Stimulated activated CD8-positive, alpha-beta memory T cell treated with anti-CD3 and anti-CD28 coated beads, Interleukin-7, amount 100 ng/mL, for 4 hours (primary cell): ENCODE measurements at regions not wholly inside any gene's neighbourhood (a gene's known extent, or its start where the extent isn't known, plus 50 kb on each side); places are given as distances from the start of the nearest gene placed in this dataset.

ENCODE experiments used
- DNase-seq, 2 donors: peaks; one replicate each; pipeline ENCODE4 v3.0.0-alpha.2; 2020; ENCODE audit warnings: low read depth in 2 of 2

GRCh38 chr15:69841113-69841828, 256.4 kb downstream of the TLE3 start:
- no peak for DNase-seq

GRCh38 chr15:69842851-69843250, 254.9 kb downstream of the TLE3 start:
- DNase-seq, result no peak

DNA sequence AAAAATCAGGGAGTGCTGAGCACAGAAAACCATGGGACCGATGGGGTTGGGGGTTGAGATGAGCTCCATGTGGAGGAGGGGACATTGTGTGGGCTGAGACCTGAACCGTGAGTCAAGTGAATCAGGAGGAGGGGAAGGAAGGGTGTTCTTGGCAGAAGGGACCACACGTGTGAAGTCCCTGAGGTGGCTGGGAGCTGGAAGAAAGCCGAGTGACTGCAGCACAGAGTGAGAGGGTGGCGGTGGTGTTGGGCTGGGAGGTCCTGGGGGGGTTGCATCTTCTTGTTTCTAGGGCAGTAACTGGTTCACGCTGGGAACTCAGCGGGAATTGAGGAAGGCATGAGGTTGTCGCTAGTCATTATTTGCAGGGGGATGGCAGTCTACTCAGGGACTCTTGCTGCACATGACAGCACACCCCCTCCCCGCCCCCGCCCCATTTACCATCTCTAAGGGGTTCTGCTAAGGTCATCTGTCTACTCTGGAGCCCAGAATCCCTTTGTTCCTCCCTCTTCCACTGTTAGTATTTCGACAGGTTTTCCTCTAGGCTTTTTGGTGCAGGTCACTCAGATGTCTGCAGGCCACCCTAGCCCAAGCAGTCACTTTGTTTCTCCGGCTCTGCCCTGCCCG, 254.3 kb downstream of the TLE3 start:
- no peak for DNase-seq

GRCh38 chr15:69843900-69844304, 253.8 kb downstream of the TLE3 start:
- DNase-seq, result no peak

- DNase-seq, result no peak
Observed at GRCh38 chr15:69845159-69845558, 252.6 kb downstream of the TLE3 start.

- DNase-seq, result no peak
Observed at GRCh38 chr15:69847625-69848024, 250.1 kb downstream of the TLE3 start.

DNA sequence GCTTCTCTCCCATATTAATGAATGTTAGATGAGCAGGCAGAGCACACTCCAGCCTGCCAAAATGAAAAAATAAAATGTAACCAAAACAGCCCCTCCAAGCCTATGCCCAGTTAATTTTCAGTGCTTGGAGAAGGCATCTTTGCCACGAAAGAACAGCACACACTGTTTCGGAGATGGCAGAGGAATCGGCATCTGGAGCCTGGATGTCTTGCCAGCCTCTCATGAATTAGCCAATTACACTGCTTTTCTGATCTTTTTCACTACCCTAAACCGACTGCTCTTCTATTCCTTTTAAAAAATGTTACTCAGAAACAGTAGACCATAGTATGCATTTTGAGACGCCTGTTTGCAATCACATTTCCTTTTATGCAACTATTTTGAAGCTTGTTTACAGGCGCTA, 249.6 kb downstream of the TLE3 start:
- DNase-seq, result no peak

DNA sequence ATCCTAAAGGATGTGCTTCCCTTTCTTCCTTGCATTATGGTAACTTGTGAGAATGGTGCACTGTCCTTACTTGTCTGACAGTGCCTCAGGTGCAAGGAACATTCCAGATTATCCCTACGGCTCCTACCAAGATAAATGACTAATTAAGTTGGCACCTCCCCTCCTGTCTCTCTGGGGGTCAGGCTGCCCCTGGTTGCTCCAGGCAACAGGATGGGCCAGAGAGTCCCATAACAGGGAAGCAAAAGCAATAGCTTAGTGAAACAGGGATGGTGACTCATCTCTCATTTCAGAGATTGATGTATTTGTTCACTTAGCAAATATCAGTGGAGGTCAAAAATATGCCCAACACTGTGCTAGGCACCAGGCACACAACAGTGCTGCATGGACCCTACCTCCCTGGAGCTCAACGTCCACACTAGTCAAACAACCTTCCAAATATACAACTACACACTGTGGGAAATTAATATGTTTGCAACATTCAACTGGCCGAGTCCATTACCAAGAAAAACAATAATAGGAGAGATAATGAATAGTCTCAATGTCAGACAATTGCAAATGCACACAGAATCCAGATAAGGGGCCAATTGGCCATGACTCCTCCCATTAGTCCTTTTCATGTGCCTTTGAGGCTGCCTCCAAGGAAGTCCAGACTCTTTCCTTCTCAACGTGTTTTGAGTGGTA, 249.0 kb downstream of the TLE3 start:
- no peak for DNase-seq

DNA sequence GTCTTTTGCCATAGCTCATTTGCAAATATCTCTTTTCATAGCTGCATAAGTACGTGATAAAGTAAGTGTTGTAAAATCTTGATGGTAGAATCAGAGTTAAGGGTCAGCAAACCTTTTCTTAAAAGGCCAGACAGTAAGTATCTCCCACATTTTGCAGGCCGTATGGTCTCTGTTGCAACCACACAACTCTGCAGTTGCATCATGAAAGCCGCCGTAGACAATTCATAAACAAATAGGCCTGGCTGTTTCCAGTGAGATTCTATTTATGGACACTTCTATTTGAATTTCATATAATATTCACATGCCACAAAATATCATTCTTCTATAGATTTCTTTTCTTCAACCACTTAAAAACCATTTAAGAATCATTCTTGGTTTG, 248.5 kb downstream of the TLE3 start:
- DNase-seq, result no peak

- no peak for DNase-seq
Observed at GRCh38 chr15:69852482-69852881, 245.2 kb downstream of the TLE3 start.

GRCh38 chr15:69852916-69853315, 244.8 kb downstream of the TLE3 start:
- no peak for DNase-seq

GRCh38 chr15:69853544-69853951, 244.2 kb downstream of the TLE3 start:
- DNase-seq, result no peak

DNA sequence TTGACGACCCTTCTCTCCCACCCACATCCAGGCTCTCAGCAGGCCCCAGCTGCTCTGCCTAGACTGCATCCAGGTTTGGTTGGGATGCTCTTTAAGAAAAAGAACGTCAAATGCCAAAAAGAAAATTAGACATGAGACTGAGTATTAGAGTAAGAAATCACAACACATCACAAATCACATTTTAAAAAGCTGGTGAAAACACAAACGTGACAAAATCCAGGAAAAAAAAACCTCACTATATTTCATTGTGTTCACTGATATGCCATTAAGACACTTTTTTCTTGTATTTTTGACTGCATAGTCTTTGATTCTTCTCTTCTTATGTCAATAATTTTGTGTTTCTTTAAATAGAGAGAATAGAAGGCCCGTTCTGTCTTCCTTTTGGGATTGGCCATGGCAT, 243.7 kb downstream of the TLE3 start:
- DNase-seq, result no peak

DNA sequence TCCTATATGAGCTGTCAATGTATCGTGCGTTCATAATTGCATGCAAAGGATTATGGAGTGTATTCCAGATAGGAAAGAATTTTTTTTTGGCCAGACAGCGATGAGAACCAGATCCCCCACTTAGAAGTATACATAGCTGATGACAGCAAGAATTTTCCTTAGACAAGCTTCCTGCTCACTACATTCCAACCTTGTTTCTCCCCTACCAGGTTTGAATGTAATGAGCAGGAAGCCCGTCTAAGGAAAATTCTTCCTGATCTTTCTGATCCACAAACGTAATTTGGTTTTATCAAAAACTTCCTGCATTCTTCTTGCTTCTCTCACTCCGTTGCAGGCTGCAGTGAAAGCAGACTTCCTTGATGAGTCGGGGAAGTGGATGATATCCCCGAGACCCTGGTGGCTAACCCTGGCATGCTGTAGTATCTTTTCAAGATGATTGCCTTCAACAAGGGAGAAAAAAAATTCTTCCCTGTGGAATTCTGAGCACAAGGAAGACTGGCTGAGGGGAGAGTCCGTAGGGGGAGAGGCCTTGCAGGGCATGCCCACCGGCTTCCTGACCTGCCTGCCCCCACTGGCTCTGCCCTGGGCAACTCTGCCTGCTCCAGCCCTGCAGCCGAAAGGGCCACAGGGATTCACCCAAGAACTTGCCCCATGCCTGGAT, 243.1 kb downstream of the TLE3 start:
- no peak for DNase-seq

DNA sequence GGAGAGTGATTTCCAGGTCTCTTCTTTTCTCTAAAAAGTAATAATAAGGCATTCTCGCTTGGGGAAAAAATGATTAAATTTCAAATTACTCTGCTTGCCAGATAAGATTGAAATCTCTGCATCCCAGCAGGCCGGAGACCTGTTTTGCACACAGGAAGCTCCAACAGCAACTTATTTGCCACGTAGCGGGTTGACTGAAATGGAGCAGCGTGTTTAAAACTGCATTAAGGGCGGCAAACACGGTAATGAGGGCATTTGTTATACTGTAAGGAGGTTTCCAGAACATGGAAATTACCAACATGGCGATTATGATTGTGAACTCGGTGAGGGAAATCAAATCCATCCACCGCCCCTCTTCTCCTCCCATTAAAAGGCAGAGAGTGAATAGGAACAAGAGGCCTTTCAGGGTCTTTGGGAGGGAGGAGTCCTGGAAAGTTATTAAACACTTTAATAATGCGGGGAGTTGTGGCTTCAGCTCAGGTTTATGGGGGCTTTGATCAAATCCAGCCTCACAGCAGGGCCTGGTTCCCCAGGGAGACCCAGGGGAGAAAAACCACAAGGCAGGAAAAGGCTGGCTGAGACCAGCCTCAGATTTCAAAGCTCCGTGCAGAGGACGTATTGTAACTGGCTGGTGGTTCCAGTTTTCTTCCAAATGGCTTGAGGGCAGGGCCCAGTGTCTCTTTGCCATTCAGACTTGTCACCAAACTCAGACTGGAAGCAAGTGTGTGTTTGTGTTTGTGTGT, 242.3 kb downstream of the TLE3 start:
- no peak for DNase-seq

DNA sequence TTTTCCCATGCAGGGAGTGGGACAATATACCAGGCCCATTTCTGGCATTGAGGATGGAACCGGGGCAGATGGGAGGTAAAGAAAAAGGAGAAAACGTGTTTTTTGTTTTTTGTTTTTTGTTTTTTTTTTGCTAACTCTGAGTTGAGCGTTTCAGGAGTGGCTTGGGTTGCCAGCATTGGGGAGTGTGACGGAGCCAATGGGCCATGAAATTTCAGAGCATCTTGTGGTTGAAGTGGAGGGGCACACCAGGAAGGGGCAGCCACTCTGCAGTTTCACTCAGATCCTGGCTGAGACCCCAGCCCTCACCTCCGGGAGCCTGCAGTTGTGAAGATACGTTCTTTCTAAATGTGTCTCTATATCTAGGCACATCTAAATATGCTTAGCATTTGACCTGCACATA, 240.5 kb downstream of the TLE3 start:
- no peak for DNase-seq

GRCh38 chr15:69857686-69858391, 239.9 kb downstream of the TLE3 start:
- DNase-seq, result no peak

- no peak for DNase-seq
Observed at GRCh38 chr15:69858456-69858855, 239.3 kb downstream of the TLE3 start.

- DNase-seq, result no peak
Observed at GRCh38 chr15:69859866-69860265, 237.9 kb downstream of the TLE3 start.

- no peak for DNase-seq
Observed at GRCh38 chr15:69860321-69860720, 237.4 kb downstream of the TLE3 start.

- no peak for DNase-seq
Observed at GRCh38 chr15:69860921-69861320, 236.8 kb downstream of the TLE3 start.
